ENCODE measurements at regions not wholly inside any gene's neighbourhood (a gene's known extent, or its start where the extent isn't known, plus 50 kb on each side); places are given as distances from the start of the nearest gene placed in this dataset.

- Histone ChIP-seq H3K27me3 (ENCODE audit: control insufficient read depth in 1 of 2, insufficient read depth in 2 of 2, low read length in 2 of 2) (no peaks in the 10 kb centered on the region), H3K4me1 (ENCODE audit: control insufficient read depth in 2 of 2, insufficient read depth in 2 of 2, low read length in 1 of 2) (no peaks in the 10 kb centered on the region), H3K9me3 (ENCODE audit: control insufficient read depth in 2 of 2, insufficient read depth in 1 of 2, low read depth in 1 of 2, low read length in 1 of 2) (no peaks in the 10 kb centered on the region), H3K36me3 (ENCODE audit: control insufficient read depth in 2 of 2, insufficient read depth in 2 of 2, low read length in 1 of 2) (no peaks in the 10 kb centered on the region), H3K27ac (ENCODE audit: low read depth in 2 of 2, low read length in 1 of 2) (no peak overlapping the region), H3K4me3 (ENCODE audit: low read depth in 1 of 2, low read length in 2 of 2) (no peak overlapping the region)
- WGBS, 2 donors = 63 to 74% methylated on average over 4 of the region's 4 CpGs
Measured at GRCh38 chr12:85695097-85695715, 141.0 kb downstream of the RASSF9 start.

DNA sequence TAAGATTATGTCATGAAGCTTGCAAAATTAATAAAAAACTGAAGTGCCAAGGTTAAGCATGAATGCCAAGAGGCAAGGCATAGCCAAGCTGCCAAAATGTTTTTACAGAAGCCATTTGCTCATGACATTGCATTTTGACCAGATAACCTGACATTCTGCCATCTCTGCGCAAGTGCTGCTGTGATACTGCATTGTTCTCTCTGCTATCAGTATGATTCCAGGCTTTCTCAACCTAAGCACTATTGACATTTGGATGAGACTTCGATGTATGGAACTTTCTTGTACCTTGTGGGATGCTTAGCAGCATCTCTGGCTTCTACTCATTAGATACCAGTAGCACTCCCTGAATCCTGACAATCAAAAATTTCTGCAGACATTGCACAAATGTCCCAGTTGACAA is 139.2 kb downstream of the RASSF9 start:
- H3K27ac ChIP-seq (ENCODE audit: low read depth in 2 of 2, low read length in 1 of 2) = no peak overlapping the region
- no peaks in the 10 kb centered on the region for H3K4me1 ChIP-seq (ENCODE audit: control insufficient read depth in 2 of 2, insufficient read depth in 2 of 2, low read length in 1 of 2)
- no peaks in the 10 kb centered on the region for H3K27me3 ChIP-seq (ENCODE audit: control insufficient read depth in 1 of 2, insufficient read depth in 2 of 2, low read length in 2 of 2)
- H3K36me3 ChIP-seq (ENCODE audit: control insufficient read depth in 2 of 2, insufficient read depth in 2 of 2, low read length in 1 of 2) = no peaks in the 10 kb centered on the region
- no peak overlapping the region for H3K4me3 ChIP-seq (ENCODE audit: low read depth in 1 of 2, low read length in 2 of 2)
- no peaks in the 10 kb centered on the region for H3K9me3 ChIP-seq (ENCODE audit: control insufficient read depth in 2 of 2, insufficient read depth in 1 of 2, low read depth in 1 of 2, low read length in 1 of 2)
- 83 to 87% methylated on average over 2 of the region's 2 CpGs for whole genome bisulfite sequencing, 2 donors

DNA sequence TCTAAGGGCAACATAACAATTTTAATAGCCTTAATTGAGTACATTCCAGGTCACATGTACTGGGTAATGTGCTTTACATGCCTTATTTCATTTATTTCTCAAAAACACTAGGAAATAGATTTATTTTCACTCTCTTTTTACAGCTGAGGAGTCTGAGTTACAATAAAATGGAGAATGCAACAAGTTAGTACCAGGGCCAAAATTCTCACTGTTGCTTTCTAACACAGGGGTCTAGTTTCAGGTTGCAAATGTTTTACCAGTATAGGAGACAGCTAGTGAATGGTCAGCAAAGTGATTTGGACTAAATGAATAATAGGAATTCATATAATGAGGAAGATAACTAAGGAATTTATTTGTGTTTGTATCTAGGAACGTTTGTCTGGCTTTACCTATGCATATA is 137.3 kb downstream of the RASSF9 start:
- H3K4me3 ChIP-seq (ENCODE audit: low read depth in 1 of 2, low read length in 2 of 2) = no peak overlapping the region
- no peak overlapping the region for H3K27ac ChIP-seq (ENCODE audit: low read depth in 2 of 2, low read length in 1 of 2)
- H3K36me3 ChIP-seq (ENCODE audit: control insufficient read depth in 2 of 2, insufficient read depth in 2 of 2, low read length in 1 of 2) = no peaks in the 10 kb centered on the region
- no peaks in the 10 kb centered on the region for H3K27me3 ChIP-seq (ENCODE audit: control insufficient read depth in 1 of 2, insufficient read depth in 2 of 2, low read length in 2 of 2)
- H3K4me1 ChIP-seq (ENCODE audit: control insufficient read depth in 2 of 2, insufficient read depth in 2 of 2, low read length in 1 of 2) = no peaks in the 10 kb centered on the region
- no peaks in the 10 kb centered on the region for H3K9me3 ChIP-seq (ENCODE audit: control insufficient read depth in 2 of 2, insufficient read depth in 1 of 2, low read depth in 1 of 2, low read length in 1 of 2)
- WGBS, 2 donors = 37 to 42% methylated on average over 1 of the region's 1 CpG

- WGBS, 2 donors = 95 to 98% methylated on average over 11 of the region's 11 CpGs
- no peak overlapping the region for H3K27ac ChIP-seq (ENCODE audit: low read depth in 2 of 2, low read length in 1 of 2)
- no peaks in the 10 kb centered on the region for H3K27me3 ChIP-seq (ENCODE audit: control insufficient read depth in 1 of 2, insufficient read depth in 2 of 2, low read length in 2 of 2)
- H3K36me3 ChIP-seq (ENCODE audit: control insufficient read depth in 2 of 2, insufficient read depth in 2 of 2, low read length in 1 of 2) = no peaks in the 10 kb centered on the region
- H3K9me3 ChIP-seq (ENCODE audit: control insufficient read depth in 2 of 2, insufficient read depth in 1 of 2, low read depth in 1 of 2, low read length in 1 of 2) = no peaks in the 10 kb centered on the region
- no peak overlapping the region for H3K4me3 ChIP-seq (ENCODE audit: low read depth in 1 of 2, low read length in 2 of 2)
- H3K4me1 ChIP-seq (ENCODE audit: control insufficient read depth in 2 of 2, insufficient read depth in 2 of 2, low read length in 1 of 2) = no peaks in the 10 kb centered on the region
Measured at GRCh38 chr12:85708775-85709174, 127.4 kb downstream of the RASSF9 start.

DNA sequence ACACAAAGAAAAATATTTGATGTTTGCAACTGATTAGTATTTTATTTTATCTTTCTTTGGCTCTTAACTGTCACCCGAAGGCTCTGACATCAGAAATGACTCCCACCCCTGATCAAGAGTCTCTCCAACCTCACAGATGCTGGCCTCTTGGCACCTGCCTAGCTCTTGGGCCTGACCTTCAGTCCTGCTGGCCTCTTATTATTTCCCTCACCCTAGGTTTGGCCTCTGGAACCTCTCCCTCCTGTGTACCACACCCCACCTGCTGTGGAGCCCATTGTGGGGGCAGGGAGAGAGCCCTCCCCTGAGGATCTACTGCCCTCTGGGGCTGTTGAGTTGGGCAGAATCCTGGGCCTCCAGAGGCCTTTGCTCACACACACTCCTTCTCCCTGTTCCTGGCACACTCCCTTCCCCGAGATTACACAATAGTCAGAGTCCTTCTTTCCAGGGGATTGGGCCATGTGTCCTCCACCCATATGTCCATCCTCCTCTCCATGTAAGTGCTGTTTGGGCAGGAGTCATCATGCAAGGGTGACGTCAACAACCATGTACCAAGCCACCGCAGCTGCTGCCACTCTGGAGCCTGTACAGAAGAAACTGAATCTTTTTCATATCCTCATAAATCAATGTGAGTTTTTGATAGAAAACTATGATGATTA is 124.3 kb downstream of the RASSF9 start:
- WGBS, 2 donors = 84 to 85% methylated on average over 4 of the region's 4 CpGs
- no peaks in the 10 kb centered on the region for H3K4me1 ChIP-seq (ENCODE audit: control insufficient read depth in 2 of 2, insufficient read depth in 2 of 2, low read length in 1 of 2)
- H3K27ac ChIP-seq (ENCODE audit: low read depth in 2 of 2, low read length in 1 of 2) = peak overlapping the region in 1 of 2 donors; percentile 34
- no peaks in the 10 kb centered on the region for H3K36me3 ChIP-seq (ENCODE audit: control insufficient read depth in 2 of 2, insufficient read depth in 2 of 2, low read length in 1 of 2)
- H3K4me3 ChIP-seq (ENCODE audit: low read depth in 1 of 2, low read length in 2 of 2) = no peak overlapping the region
- H3K27me3 ChIP-seq (ENCODE audit: control insufficient read depth in 1 of 2, insufficient read depth in 2 of 2, low read length in 2 of 2) = no peaks in the 10 kb centered on the region
- no peaks in the 10 kb centered on the region for H3K9me3 ChIP-seq (ENCODE audit: control insufficient read depth in 2 of 2, insufficient read depth in 1 of 2, low read depth in 1 of 2, low read length in 1 of 2)

- Histone ChIP-seq H3K9me3 (ENCODE audit: control insufficient read depth in 2 of 2, insufficient read depth in 1 of 2, low read depth in 1 of 2, low read length in 1 of 2) (no peaks in the 10 kb centered on the region), H3K27ac (ENCODE audit: low read depth in 2 of 2, low read length in 1 of 2) (no peak overlapping the region), H3K4me3 (ENCODE audit: low read depth in 1 of 2, low read length in 2 of 2) (no peak overlapping the region), H3K27me3 (ENCODE audit: control insufficient read depth in 1 of 2, insufficient read depth in 2 of 2, low read length in 2 of 2) (no peaks in the 10 kb centered on the region), H3K4me1 (ENCODE audit: control insufficient read depth in 2 of 2, insufficient read depth in 2 of 2, low read length in 1 of 2) (no peaks in the 10 kb centered on the region), H3K36me3 (ENCODE audit: control insufficient read depth in 2 of 2, insufficient read depth in 2 of 2, low read length in 1 of 2) (no peaks in the 10 kb centered on the region)
- 25 to 34% methylated on average over 4 of the region's 4 CpGs for WGBS, 2 donors
Measured at GRCh38 chr12:85713373-85713772, 122.8 kb downstream of the RASSF9 start.

- Histone ChIP-seq H3K36me3 (ENCODE audit: control insufficient read depth in 2 of 2, insufficient read depth in 2 of 2, low read length in 1 of 2) (no peaks in the 10 kb centered on the region), H3K4me3 (ENCODE audit: low read depth in 1 of 2, low read length in 2 of 2) (no peak overlapping the region), H3K27me3 (ENCODE audit: control insufficient read depth in 1 of 2, insufficient read depth in 2 of 2, low read length in 2 of 2) (no peaks in the 10 kb centered on the region), H3K4me1 (ENCODE audit: control insufficient read depth in 2 of 2, insufficient read depth in 2 of 2, low read length in 1 of 2) (no peaks in the 10 kb centered on the region), H3K9me3 (ENCODE audit: control insufficient read depth in 2 of 2, insufficient read depth in 1 of 2, low read depth in 1 of 2, low read length in 1 of 2) (no peaks in the 10 kb centered on the region), H3K27ac (ENCODE audit: low read depth in 2 of 2, low read length in 1 of 2) (no peak overlapping the region)
- WGBS, 2 donors = 95 to 97% methylated on average over 1 of the region's 1 CpG
Measured at GRCh38 chr12:85714425-85714824, 121.8 kb downstream of the RASSF9 start.

DNA sequence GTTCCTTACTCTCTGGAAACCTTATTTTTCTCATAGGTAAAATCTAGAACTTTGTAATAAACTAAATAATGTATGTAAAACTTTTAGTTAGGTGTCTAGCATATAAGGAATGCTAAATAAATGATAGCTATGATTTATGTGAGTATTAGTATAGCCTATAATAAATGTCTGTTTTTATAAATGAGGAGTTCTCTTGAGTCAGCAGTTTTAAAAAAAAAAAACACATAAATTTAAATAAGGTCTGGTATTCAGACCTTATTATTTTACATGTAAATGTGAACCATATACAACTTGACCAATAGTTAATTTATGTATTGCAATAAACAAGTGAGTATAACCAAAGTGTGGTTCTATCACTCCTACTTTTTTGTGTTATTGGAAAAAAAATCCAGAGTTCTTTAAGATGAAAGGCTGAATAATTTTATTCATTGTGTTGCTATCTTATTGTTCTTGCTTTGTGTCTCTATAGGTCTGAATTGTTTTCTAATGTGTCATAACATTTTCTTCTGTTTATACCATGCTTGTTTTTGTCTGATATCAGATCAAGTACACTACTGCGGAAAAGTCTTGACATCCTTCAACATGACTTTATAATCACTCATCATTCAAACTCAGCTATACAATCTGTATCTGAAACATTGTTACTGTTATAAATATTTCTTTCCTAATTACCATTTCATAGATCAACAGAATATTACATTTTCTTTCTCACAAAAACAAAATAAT is 115.7 kb downstream of the RASSF9 start:
- Histone ChIP-seq H3K36me3 (ENCODE audit: control insufficient read depth in 2 of 2, insufficient read depth in 2 of 2, low read length in 1 of 2) (no peaks in the 10 kb centered on the region), H3K4me1 (ENCODE audit: control insufficient read depth in 2 of 2, insufficient read depth in 2 of 2, low read length in 1 of 2) (no peaks in the 10 kb centered on the region), H3K4me3 (ENCODE audit: low read depth in 1 of 2, low read length in 2 of 2) (no peak overlapping the region), H3K27me3 (ENCODE audit: control insufficient read depth in 1 of 2, insufficient read depth in 2 of 2, low read length in 2 of 2) (no peaks in the 10 kb centered on the region), H3K9me3 (ENCODE audit: control insufficient read depth in 2 of 2, insufficient read depth in 1 of 2, low read depth in 1 of 2, low read length in 1 of 2) (no peaks in the 10 kb centered on the region), H3K27ac (ENCODE audit: low read depth in 2 of 2, low read length in 1 of 2) (no peak overlapping the region)
- WGBS, 2 donors = 86 to 97% methylated on average over 1 of the region's 1 CpG

- H3K36me3 ChIP-seq (ENCODE audit: control insufficient read depth in 2 of 2, insufficient read depth in 2 of 2, low read length in 1 of 2) = no peaks in the 10 kb centered on the region
- WGBS, 2 donors = 74 to 82% methylated on average over 2 of the region's 2 CpGs
- H3K27ac ChIP-seq (ENCODE audit: low read depth in 2 of 2, low read length in 1 of 2) = no peak overlapping the region
- no peak overlapping the region for H3K4me3 ChIP-seq (ENCODE audit: low read depth in 1 of 2, low read length in 2 of 2)
- H3K27me3 ChIP-seq (ENCODE audit: control insufficient read depth in 1 of 2, insufficient read depth in 2 of 2, low read length in 2 of 2) = no peaks in the 10 kb centered on the region
- no peaks in the 10 kb centered on the region for H3K4me1 ChIP-seq (ENCODE audit: control insufficient read depth in 2 of 2, insufficient read depth in 2 of 2, low read length in 1 of 2)
- no peaks in the 10 kb centered on the region for H3K9me3 ChIP-seq (ENCODE audit: control insufficient read depth in 2 of 2, insufficient read depth in 1 of 2, low read depth in 1 of 2, low read length in 1 of 2)
Measured at GRCh38 chr12:85725991-85726390, 110.2 kb downstream of the RASSF9 start.
